Mesendoderm (in vitro differentiated cells): ENCODE measurements at regions not wholly inside any gene's neighbourhood (a gene's known extent, or its start where the extent isn't known, plus 50 kb on each side); places are given as distances from the start of the nearest gene placed in this dataset.

Experiments used
- DNase-seq: peaks from one replicate; pipeline ENCODE4 v3.0.0; 2013
- H2AK5ac ChIP-seq: 2 replicates; pipeline ENCODE4 v1.6.1; 2013; ENCODE audit warnings: low read length, inconsistent platforms
- H2BK120ac ChIP-seq: 2 replicates; pipeline ENCODE4 v1.6.1; 2013; ENCODE audit warnings: low read depth, mild to moderate bottlenecking, low read length, moderate library complexity, mixed read lengths
- H2BK15ac ChIP-seq: replicated peaks from 2 replicates; pipeline ENCODE4 v1.6.1; 2013; ENCODE audit warnings: low read depth, mild to moderate bottlenecking, moderate library complexity
- H2BK5ac ChIP-seq: 2 replicates; pipeline ENCODE4 v1.6.1; 2013; ENCODE audit warnings: low read length, inconsistent platforms
- H3K18ac ChIP-seq: 2 replicates; pipeline ENCODE4 v1.6.1; 2013; ENCODE audit warnings: mild to moderate bottlenecking, low read length, mixed read lengths
- H3K23ac ChIP-seq: one replicate; pipeline ENCODE4 v1.6.1; 2013; ENCODE audit warnings: low read length
- H3K27ac ChIP-seq: 2 replicates; pipeline ENCODE4 v1.5.1; 2013; ENCODE audit warnings: low read depth, mild to moderate bottlenecking, inconsistent platforms, low read length, moderate library complexity
- H3K27me3 ChIP-seq: 2 replicates; pipeline ENCODE4 v1.6.1; 2013; ENCODE audit warnings: low read length, control low read depth, mild to moderate bottlenecking, inconsistent platforms; ENCODE audit not compliant: insufficient read depth, poor library complexity
- H3K36me3 ChIP-seq: 2 replicates; pipeline ENCODE4 v1.6.1; 2013; ENCODE audit warnings: low read length, inconsistent platforms; ENCODE audit not compliant: control insufficient read depth, insufficient read depth
- H3K4ac ChIP-seq: one replicate; pipeline ENCODE4 v1.6.1; 2013; ENCODE audit warnings: low read depth, mild to moderate bottlenecking, low read length, moderate library complexity
- H3K4me1 ChIP-seq: 2 replicates; pipeline ENCODE4 v1.6.1; 2013; ENCODE audit warnings: low read depth, low read length, inconsistent platforms; ENCODE audit not compliant: control insufficient read depth
- H3K4me2 ChIP-seq: 2 replicates; pipeline ENCODE4 v1.6.1; 2013; ENCODE audit warnings: low read length
- H3K4me3 ChIP-seq: 2 replicates; pipeline ENCODE4 v1.5.1; 2013; ENCODE audit warnings: mild to moderate bottlenecking, low read length
- H3K56ac ChIP-seq: one replicate; pipeline ENCODE4 v1.6.1; 2013; ENCODE audit warnings: low read length
- H3K79me1 ChIP-seq: 2 replicates; pipeline ENCODE4 v1.6.1; 2013; ENCODE audit warnings: low read length, inconsistent platforms
- H3K79me2 ChIP-seq: 2 replicates; pipeline ENCODE4 v1.6.1; 2013; ENCODE audit warnings: mild to moderate bottlenecking, low read length; ENCODE audit not compliant: control insufficient read depth, insufficient read depth
- H3K9ac ChIP-seq: 2 replicates; pipeline ENCODE4 v1.6.1; 2013; ENCODE audit warnings: low read length, inconsistent platforms
- H4K5ac ChIP-seq: one replicate; pipeline ENCODE4 v1.6.1; 2013; ENCODE audit warnings: low read length
- H4K8ac ChIP-seq: one replicate; pipeline ENCODE4 v1.6.1; 2013; ENCODE audit warnings: low read depth, mild to moderate bottlenecking, control low read depth, low read length, moderate library complexity
- WGBS: extraction: QIAGEN DNeasy Blood & Tissue Kit; methylation state at CpG from one replicate; pipeline ENCODE4 v1.1.7; 2013; ENCODE audit warnings: low lambda C conversion rate, missing lambda C conversion rate; ENCODE audit not compliant: insufficient coverage; ENCODE audit errors: extremely low coverage; 5-methylcytosine and 5-hydroxymethylcytosine counted together

DNA sequence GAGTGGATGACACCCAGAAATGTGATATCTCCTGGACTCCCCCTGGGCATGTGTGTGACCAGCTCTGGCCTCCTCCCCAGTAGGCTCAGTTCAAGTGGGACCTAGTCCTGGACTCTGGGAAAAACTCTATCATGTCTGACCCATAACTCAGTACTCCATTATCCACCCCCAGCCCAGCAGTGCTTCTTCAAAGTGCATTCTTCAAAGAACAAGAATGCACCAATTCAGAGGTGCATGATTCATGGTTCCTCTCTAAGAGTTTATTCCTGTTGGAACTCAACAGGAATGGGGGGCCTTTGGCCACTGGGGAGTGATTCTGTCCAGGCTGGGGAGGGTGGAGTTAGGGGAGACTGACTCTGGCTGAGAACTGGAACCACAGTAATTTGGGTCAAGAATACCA lies 173.6 kb upstream of the CXCL12 start:
- Histone ChIP-seq H3K4me1 (no peaks in the 10 kb centered on the region), H3K36me3 (no peaks in the 10 kb centered on the region), H3K27me3 (no peaks in the 10 kb centered on the region), H3K56ac (no peak overlapping the region), H3K9ac (no peak overlapping the region), H3K4ac (no peak overlapping the region), H2BK5ac (no peak overlapping the region), H4K5ac (no peak overlapping the region), H3K23ac (no peak overlapping the region), H2AK5ac (no peak overlapping the region), H2BK15ac (no peak overlapping the region), H3K27ac (no peak overlapping the region), H2BK120ac (no peak overlapping the region), H4K8ac (no peak overlapping the region), H3K79me2 (no peaks in the 10 kb centered on the region), H3K18ac (no peak overlapping the region), H3K4me2 (no peak overlapping the region), H3K4me3 (no peak overlapping the region), H3K79me1 (no peaks in the 10 kb centered on the region)
- no peak for DNase-seq

DNA sequence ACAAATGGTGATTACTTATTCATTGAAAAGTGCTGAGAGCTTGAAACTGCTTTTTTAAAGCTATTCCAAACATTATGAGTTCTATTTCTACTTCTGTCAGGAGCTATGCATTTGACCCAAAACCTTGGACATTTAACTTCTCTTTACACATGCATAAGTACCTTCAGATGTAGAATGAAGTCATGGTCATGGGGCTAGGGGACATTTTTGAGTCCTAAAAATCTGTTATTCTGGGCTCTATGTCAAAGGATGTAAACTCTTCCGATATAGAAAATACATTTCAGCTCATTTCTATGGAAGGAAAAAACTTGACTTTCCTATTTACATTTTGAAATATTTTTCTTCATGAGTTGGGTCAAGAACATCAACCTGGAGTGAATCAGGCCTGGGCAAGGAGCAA lies 179.5 kb upstream of the CXCL12 start:
- no peak for DNase-seq
- no peaks in the 10 kb centered on the region for H3K27me3 ChIP-seq
- no peak overlapping the region for H4K5ac ChIP-seq
- no peak overlapping the region for H4K8ac ChIP-seq
- H2AK5ac ChIP-seq, result no peak overlapping the region
- WGBS, result no CpG with 5 or more reads among the region's 1 CpG
- no peak overlapping the region for H3K4me3 ChIP-seq
- no peak overlapping the region for H3K56ac ChIP-seq
- H2BK120ac ChIP-seq, result no peak overlapping the region
- H3K27ac ChIP-seq, result no peak overlapping the region
- H3K79me1 ChIP-seq, result no peaks in the 10 kb centered on the region
- H2BK5ac ChIP-seq, result no peak overlapping the region
- no peak overlapping the region for H3K23ac ChIP-seq
- H3K36me3 ChIP-seq, result no peaks in the 10 kb centered on the region
- H3K9ac ChIP-seq, result no peak overlapping the region
- no peak overlapping the region for H3K18ac ChIP-seq
- H3K4ac ChIP-seq, result no peak overlapping the region
- no peaks in the 10 kb centered on the region for H3K4me1 ChIP-seq
- no peak overlapping the region for H3K4me2 ChIP-seq
- no peak overlapping the region for H2BK15ac ChIP-seq
- no peaks in the 10 kb centered on the region for H3K79me2 ChIP-seq

DNA sequence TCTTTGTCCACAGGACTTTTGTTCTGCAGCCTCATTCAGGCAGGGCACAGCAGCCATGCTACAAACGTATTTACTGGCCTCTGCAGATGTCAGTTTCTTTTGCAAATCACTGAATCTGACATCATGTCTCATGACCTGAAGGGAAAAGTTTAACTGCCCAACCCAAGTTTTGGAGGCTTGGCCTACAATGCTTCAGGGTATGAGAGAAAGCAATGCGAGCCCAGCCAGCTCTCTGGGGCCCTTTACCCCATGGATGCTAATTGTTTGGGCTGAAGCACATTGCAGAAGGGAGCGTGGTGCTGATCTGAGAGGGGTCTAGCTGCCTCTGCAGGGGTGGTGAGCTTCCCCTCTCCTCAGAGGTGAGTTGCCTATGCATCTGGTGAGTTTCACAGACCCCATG lies 179.9 kb upstream of the CXCL12 start:
- Histone ChIP-seq H3K36me3 (no peaks in the 10 kb centered on the region), H3K27me3 (no peaks in the 10 kb centered on the region), H3K4me1 (no peaks in the 10 kb centered on the region), H3K4me3 (no peak overlapping the region), H3K79me2 (no peaks in the 10 kb centered on the region), H2BK5ac (no peak overlapping the region), H2BK120ac (no peak overlapping the region), H3K56ac (no peak overlapping the region), H4K5ac (no peak overlapping the region), H3K4me2 (no peak overlapping the region), H3K79me1 (no peaks in the 10 kb centered on the region), H3K4ac (no peak overlapping the region), H3K23ac (no peak overlapping the region), H3K9ac (no peak overlapping the region), H2AK5ac (no peak overlapping the region), H2BK15ac (no peak overlapping the region), H3K18ac (no peak overlapping the region), H4K8ac (no peak overlapping the region), H3K27ac (no peak overlapping the region)
- WGBS, result no CpG with 5 or more reads among the region's 3 CpGs
- no peak for DNase-seq

DNA sequence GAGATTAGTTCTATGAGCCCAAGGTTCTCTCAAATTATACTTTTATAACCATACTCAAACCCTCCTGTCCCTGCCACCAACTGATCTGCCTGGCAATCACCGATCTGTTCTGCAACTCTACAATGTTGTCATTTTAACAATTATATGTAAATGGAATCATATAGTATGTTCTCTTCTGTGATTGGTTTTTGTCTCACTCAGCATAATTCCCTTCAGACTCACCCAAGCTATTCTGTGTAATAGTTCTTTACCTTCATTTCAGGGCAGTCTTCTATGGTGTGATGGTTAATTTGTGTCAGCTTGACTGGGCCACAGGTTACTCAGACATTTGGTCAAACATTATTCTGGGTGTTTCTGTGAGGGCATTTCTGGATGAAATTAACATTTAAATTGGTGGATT lies 181.9 kb upstream of the CXCL12 start:
- Histone ChIP-seq H3K4ac (no peak overlapping the region), H2BK15ac (no peak overlapping the region), H3K79me2 (no peaks in the 10 kb centered on the region), H2AK5ac (no peak overlapping the region), H4K8ac (no peak overlapping the region), H3K79me1 (no peaks in the 10 kb centered on the region), H2BK120ac (no peak overlapping the region), H3K56ac (no peak overlapping the region), H3K27me3 (no peaks in the 10 kb centered on the region), H3K4me1 (no peaks in the 10 kb centered on the region), H4K5ac (no peak overlapping the region), H2BK5ac (no peak overlapping the region), H3K4me2 (no peak overlapping the region), H3K18ac (no peak overlapping the region), H3K9ac (no peak overlapping the region), H3K23ac (no peak overlapping the region), H3K27ac (no peak overlapping the region), H3K4me3 (no peak overlapping the region), H3K36me3 (no peaks in the 10 kb centered on the region)
- WGBS, result no CpG with 5 or more reads among the region's 1 CpG
- DNase-seq, result no peak

DNA sequence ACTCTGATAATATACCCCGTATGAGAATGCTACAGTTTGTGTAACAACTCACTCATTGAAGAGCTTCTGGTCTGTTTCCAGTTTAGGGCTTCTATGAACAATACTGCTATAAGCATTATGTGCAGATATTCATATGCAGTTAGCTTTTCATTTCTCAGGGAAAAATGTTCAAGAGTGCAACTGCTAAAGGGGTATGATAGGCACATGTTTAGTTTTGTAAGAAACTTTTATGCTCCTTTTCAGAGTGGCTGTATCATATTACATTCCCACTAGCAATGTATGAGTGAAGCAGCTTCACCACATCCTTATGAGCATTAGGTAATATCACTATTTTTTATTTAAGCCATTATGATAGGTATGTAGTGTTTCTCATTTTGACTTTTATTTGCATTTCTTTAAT lies 182.6 kb upstream of the CXCL12 start:
- no peaks in the 10 kb centered on the region for H3K36me3 ChIP-seq
- H2BK15ac ChIP-seq, result no peak overlapping the region
- no peak overlapping the region for H3K4me3 ChIP-seq
- H4K8ac ChIP-seq, result no peak overlapping the region
- no peak overlapping the region for H2AK5ac ChIP-seq
- DNase-seq, result no peak
- H2BK5ac ChIP-seq, result no peak overlapping the region
- H3K18ac ChIP-seq, result no peak overlapping the region
- H3K23ac ChIP-seq, result no peak overlapping the region
- H3K27ac ChIP-seq, result no peak overlapping the region
- H2BK120ac ChIP-seq, result no peak overlapping the region
- no peak overlapping the region for H3K9ac ChIP-seq
- H3K56ac ChIP-seq, result no peak overlapping the region
- no CpG with 5 or more reads among the region's 1 CpG for WGBS
- H3K79me2 ChIP-seq, result no peaks in the 10 kb centered on the region
- no peak overlapping the region for H3K4me2 ChIP-seq
- no peaks in the 10 kb centered on the region for H3K4me1 ChIP-seq
- no peak overlapping the region for H4K5ac ChIP-seq
- H3K27me3 ChIP-seq, result no peaks in the 10 kb centered on the region
- H3K79me1 ChIP-seq, result no peaks in the 10 kb centered on the region
- no peak overlapping the region for H3K4ac ChIP-seq

DNA sequence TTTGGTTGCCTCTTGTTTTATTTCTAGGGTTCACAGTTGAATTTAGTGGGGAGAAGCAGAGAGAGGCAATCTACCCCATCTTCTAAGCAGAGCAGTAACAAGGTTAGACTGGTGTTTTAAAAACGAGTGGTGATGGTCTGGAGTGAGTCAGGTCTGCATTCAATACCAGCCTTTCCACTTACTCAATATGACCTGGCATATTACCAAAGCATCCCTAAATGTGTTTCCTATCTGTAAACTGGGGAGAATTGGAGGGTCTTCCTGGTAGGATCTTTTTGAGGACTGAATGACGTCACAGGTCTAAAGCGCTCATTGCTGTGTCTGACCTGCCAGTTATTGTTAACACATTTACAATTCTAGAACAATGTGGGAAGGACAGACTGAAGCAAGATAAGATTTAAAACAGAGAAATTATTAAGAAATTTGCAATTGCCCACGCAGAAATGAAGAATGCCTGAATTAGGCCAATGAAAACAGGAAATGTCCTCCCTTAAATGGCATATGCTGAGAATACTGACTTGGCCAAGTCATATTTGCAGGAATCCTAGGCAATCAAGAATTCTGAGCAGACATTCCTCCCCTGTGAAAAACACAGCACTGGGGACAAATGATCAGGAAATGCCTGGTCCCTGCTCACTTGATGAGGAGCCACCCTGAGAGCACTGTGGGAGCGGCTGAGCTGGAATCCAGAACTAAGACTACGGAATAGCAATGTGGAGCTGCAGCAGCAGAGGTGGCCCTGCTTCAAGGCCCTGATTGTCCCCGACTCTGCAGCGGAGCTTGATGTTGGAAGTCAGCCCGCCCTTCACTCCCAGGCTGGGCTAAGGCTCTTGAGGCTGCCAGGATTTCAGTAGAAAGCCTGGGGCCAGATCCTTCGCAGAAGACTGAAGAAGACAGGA lies 184.5 kb upstream of the CXCL12 start:
- Histone ChIP-seq H3K79me2 (no peaks in the 10 kb centered on the region), H3K56ac (no peak overlapping the region), H3K18ac (no peak overlapping the region), H4K8ac (no peak overlapping the region), H3K36me3 (no peaks in the 10 kb centered on the region), H2BK120ac (no peak overlapping the region), H3K27me3 (no peaks in the 10 kb centered on the region), H3K4ac (no peak overlapping the region), H3K4me3 (no peak overlapping the region), H3K23ac (no peak overlapping the region), H3K4me1 (no peaks in the 10 kb centered on the region), H2BK5ac (no peak overlapping the region), H2BK15ac (no peak overlapping the region), H3K4me2 (no peak overlapping the region), H2AK5ac (no peak overlapping the region), H4K5ac (no peak overlapping the region), H3K9ac (no peak overlapping the region), H3K27ac (no peak overlapping the region), H3K79me1 (no peaks in the 10 kb centered on the region)
- WGBS, result no CpG with 5 or more reads among the region's 10 CpGs
- no peak for DNase-seq
